Psoas muscle (tissue), 7 donors: ENCODE measurements at regions not wholly inside any gene's neighbourhood (a gene's known extent, or its start where the extent isn't known, plus 50 kb on each side); places are given as distances from the start of the nearest gene placed in this dataset.
"Not testable (repeated sequence)": the region's sequence is repeated elsewhere in the genome, so short reads cannot be mapped to it uniquely, and the experiment has no call there.

Experiments used
- ATAC-seq, 4 donors: fragments of 200-7000 bp; cut with Tn5 transposase; one replicate each; pipeline ENCODE4 v1.9.1; 2020; ENCODE audit warnings: moderate library complexity in 3 of 4, mild to moderate bottlenecking in 2 of 4
- DNase-seq, 2 donors: peaks; one replicate each; pipeline ENCODE4 v3.0.0-alpha.2; 2020
- H3K27ac ChIP-seq: fragments of 200-600 bp; one replicate; pipeline ENCODE4 v1.8.0; 2022
- H3K27me3 ChIP-seq, 3 donors: fragments of 200-600 bp in 1 of 3; one replicate each; pipeline versions ENCODE4 v1.6.1 to v1.8.0; 2013 to 2022; ENCODE audit warnings: low read length in 2 of 3, mild to moderate bottlenecking in 2 of 3, moderate library complexity in 1 of 3; ENCODE audit not compliant: insufficient read depth in 3 of 3
- H3K36me3 ChIP-seq, 2 donors: fragments of 200-600 bp in 1 of 2; one replicate each; pipeline versions ENCODE4 v1.6.1 to v1.8.0; 2013 to 2022; ENCODE audit warnings: low read depth in 1 of 2, mild to moderate bottlenecking in 1 of 2, moderate library complexity in 1 of 2; ENCODE audit not compliant: insufficient read depth in 1 of 2
- H3K4me1 ChIP-seq: fragments of 200-600 bp; one replicate; pipeline ENCODE4 v1.8.0; 2022
- H3K4me3 ChIP-seq: fragments of 200-600 bp; one replicate; pipeline ENCODE4 v1.8.0; 2022; ENCODE audit warnings: mild to moderate bottlenecking
- H3K9me3 ChIP-seq: fragments of 200-600 bp; one replicate; pipeline ENCODE4 v1.8.0; 2022
- CTCF ChIP-seq: fragments of 200-600 bp; IDR thresholded peaks from one replicate; pipeline ENCODE4 v1.8.0; 2022; ENCODE audit warnings: antibody characterized with exemption
- WGBS, 3 donors: extraction: QIAGEN DNeasy Blood & Tissue Kit; methylation state at CpG; one replicate each; pipeline versions ENCODE4 v1.1.6 to v1.1.7; 2013; 5-methylcytosine and 5-hydroxymethylcytosine counted together
- intact Hi-C, 2 donors: fragments of 100-400 bp; cut with DNase I; formaldehyde crosslinking; loops; one replicate each; pipeline versions ENCODE4 v1.11.0 to v1.14.2; 2022
- donor health status: healthy with polysubstance abuse.
- donor health status: DM: no; HTN: no; CAD: no; lungs with moderate emphysema.
- donor health status: Bipolar disorder and iron deficiency.
- donor health status: healthy.
- donor health status: DM: yes; HTN: yes; CAD: no.
- donor health status: DM: no; HTN: no; CAD: no.
- donor health status: DM: yes; HTN: yes; CAD: no.

- 52 to 64% (median 56%) methylated on average over 2 of the region's 2 CpGs for WGBS, 3 donors
- H3K4me1 ChIP-seq: no peaks in the 10 kb centered on the region
- DNase-seq (no peak), ATAC-seq (no peak)
- intact Hi-C loops: no loop called here
- H3K27ac ChIP-seq: no peak overlapping the region
- TF ChIP-seq CTCF: no peak
- H3K27me3 ChIP-seq: no peaks in the 10 kb centered on the region
- no peaks in the 10 kb centered on the region for H3K9me3 ChIP-seq
- H3K36me3 ChIP-seq: no peaks in the 10 kb centered on the region
- H3K4me3 ChIP-seq: no peak overlapping the region
Measured at GRCh38 chr4:19187096-19187495, 1064.6 kb upstream of the SLIT2 start.

GRCh38 chr4:19181631-19182030 is 1070.1 kb upstream of the SLIT2 start:
- H3K4me1 ChIP-seq, ATAC-seq, DNase-seq: not testable (repeated sequence)

GRCh38 chr4:19178835-19179234 is 1072.9 kb upstream of the SLIT2 start:
- intact Hi-C loops: no loop called here
- no peak for DNase-seq

More at GRCh38 chr4:19181631-19182030, 1070.1 kb upstream of the SLIT2 start:
- H3K27me3 ChIP-seq, intact Hi-C loops, H3K9me3 ChIP-seq, H3K36me3 ChIP-seq, H3K27ac ChIP-seq, H3K4me3 ChIP-seq: not testable (repeated sequence)

GRCh38 chr4:19177616-19178015 is 1074.1 kb upstream of the SLIT2 start:
- 77 to 80% (median 80%) methylated on average over 4 of the region's 4 CpGs for WGBS, 3 donors
- H3K4me3 ChIP-seq: no peak overlapping the region
- intact Hi-C loops: no loop called here
- H3K27me3 ChIP-seq: no peaks in the 10 kb centered on the region
- no peak overlapping the region for H3K27ac ChIP-seq
- no peaks in the 10 kb centered on the region for H3K36me3 ChIP-seq
- H3K9me3 ChIP-seq: no peaks in the 10 kb centered on the region
- DNase-seq: no peak
- no peaks in the 10 kb centered on the region for H3K4me1 ChIP-seq
- ATAC-seq: no peak
- TF ChIP-seq CTCF: no peak

More at GRCh38 chr4:19178835-19179234, 1072.9 kb upstream of the SLIT2 start:
- no peak overlapping the region for H3K27ac ChIP-seq
- no peaks in the 10 kb centered on the region for H3K4me1 ChIP-seq
- H3K4me3 ChIP-seq: no peak overlapping the region
- H3K9me3 ChIP-seq: no peaks in the 10 kb centered on the region
- H3K27me3 ChIP-seq: no peaks in the 10 kb centered on the region
- ATAC-seq: no peak
- no peaks in the 10 kb centered on the region for H3K36me3 ChIP-seq
- 78 to 87% (median 85%) methylated on average over 2 of the region's 2 CpGs for WGBS, 3 donors
- no peak for TF ChIP-seq CTCF

GRCh38 chr4:19171832-19172231 is 1079.9 kb upstream of the SLIT2 start:
- DNase-seq (no peak), ATAC-seq (no peak)
- no peak overlapping the region for H3K27ac ChIP-seq
- intact Hi-C loops: no loop called here
- no peaks in the 10 kb centered on the region for H3K27me3 ChIP-seq
- H3K4me3 ChIP-seq: no peak overlapping the region
- no peaks in the 10 kb centered on the region for H3K36me3 ChIP-seq
- no peaks in the 10 kb centered on the region for H3K4me1 ChIP-seq
- no peak for TF ChIP-seq CTCF
- H3K9me3 ChIP-seq: no peaks in the 10 kb centered on the region
